ENCODE measurements at regions not wholly inside any gene's neighbourhood (a gene's known extent, or its start where the extent isn't known, plus 50 kb on each side); places are given as distances from the start of the nearest gene placed in this dataset.

- no peak for DNase-seq (ENCODE audit: low read depth in 2 of 2)
- H3K36me3 ChIP-seq (ENCODE audit: control insufficient read depth, insufficient read depth, low read length) = no peaks in the 10 kb centered on the region
- no peak overlapping the region for H2AFZ ChIP-seq (ENCODE audit: low read length)
- no peaks in the 10 kb centered on the region for H3K27me3 ChIP-seq (ENCODE audit: control insufficient read depth, insufficient read depth, low read length)
- no peaks in the 10 kb centered on the region for H3K9me3 ChIP-seq (ENCODE audit: control insufficient read depth, insufficient read depth, low read depth, low read length)
- no peak overlapping the region for H3K9ac ChIP-seq (ENCODE audit: insufficient read depth, low read length)
- H3K4me1 ChIP-seq (ENCODE audit: control insufficient read depth, extremely low read depth, insufficient read depth, low read length) = peaks cover 5% of the 10 kb centered on the region
- no peak overlapping the region for H3K4me2 ChIP-seq (ENCODE audit: extremely low read depth, insufficient read depth, low read length)
- H4K20me1 ChIP-seq (ENCODE audit: control insufficient read depth, extremely low read depth, insufficient read depth, low read length) = no peaks in the 10 kb centered on the region
- TF ChIP-seq EZH2 (IDR thresholded peaks at IDR 0.05; ENCODE audit: low read length, missing control alignments) (no peak), CTCF (conservative IDR thresholded peaks at IDR 0.05 in 1 of 2, IDR thresholded peaks at IDR 0.05 in 1 of 2; ENCODE audit: low read depth in 1 of 2, low read length in 2 of 2) (no peak)
- H3K27ac ChIP-seq (ENCODE audit: insufficient read depth, low read length) = no peak overlapping the region
- H3K4me3 ChIP-seq (replicated peaks in 1 of 4; ENCODE audit: control extremely low read depth in 1 of 4, insufficient read depth in 1 of 4, low read depth in 3 of 4, low read length in 4 of 4) = no peak overlapping the region
- H3K79me2 ChIP-seq (ENCODE audit: control insufficient read depth, insufficient read depth, low read length) = no peaks in the 10 kb centered on the region
Observed at GRCh38 chr15:99502661-99503060, 63.1 kb upstream of the MEF2A start.

- H3K27me3 ChIP-seq (ENCODE audit: control insufficient read depth, insufficient read depth, low read length) = no peaks in the 10 kb centered on the region
- no peak overlapping the region for H3K4me2 ChIP-seq (ENCODE audit: extremely low read depth, insufficient read depth, low read length)
- H3K36me3 ChIP-seq (ENCODE audit: control insufficient read depth, insufficient read depth, low read length) = no peaks in the 10 kb centered on the region
- H3K9me3 ChIP-seq (ENCODE audit: control insufficient read depth, insufficient read depth, low read depth, low read length) = no peaks in the 10 kb centered on the region
- TF ChIP-seq EZH2 (IDR thresholded peaks at IDR 0.05; ENCODE audit: low read length, missing control alignments) (no peak), CTCF (conservative IDR thresholded peaks at IDR 0.05 in 1 of 2, IDR thresholded peaks at IDR 0.05 in 1 of 2; ENCODE audit: low read depth in 1 of 2, low read length in 2 of 2) (no peak)
- H2AFZ ChIP-seq (ENCODE audit: low read length) = no peak overlapping the region
- no peak for DNase-seq (ENCODE audit: low read depth in 2 of 2)
- H3K27ac ChIP-seq (ENCODE audit: insufficient read depth, low read length) = no peak overlapping the region
- no peaks in the 10 kb centered on the region for H4K20me1 ChIP-seq (ENCODE audit: control insufficient read depth, extremely low read depth, insufficient read depth, low read length)
- H3K4me1 ChIP-seq (ENCODE audit: control insufficient read depth, extremely low read depth, insufficient read depth, low read length) = peaks cover 12% of the 10 kb centered on the region
- no peak overlapping the region for H3K4me3 ChIP-seq (replicated peaks in 1 of 4; ENCODE audit: control extremely low read depth in 1 of 4, insufficient read depth in 1 of 4, low read depth in 3 of 4, low read length in 4 of 4)
- H3K79me2 ChIP-seq (ENCODE audit: control insufficient read depth, insufficient read depth, low read length) = no peaks in the 10 kb centered on the region
- no peak overlapping the region for H3K9ac ChIP-seq (ENCODE audit: insufficient read depth, low read length)
Observed at GRCh38 chr15:99503411-99503810, 62.4 kb upstream of the MEF2A start.

GRCh38 chr15:99504071-99504822, 61.5 kb upstream of the MEF2A start:
- Histone ChIP-seq H3K27ac (ENCODE audit: insufficient read depth, low read length) (no peak overlapping the region), H3K4me1 (ENCODE audit: control insufficient read depth, extremely low read depth, insufficient read depth, low read length) (peaks cover 12% of the 10 kb centered on the region), H3K4me2 (ENCODE audit: extremely low read depth, insufficient read depth, low read length) (no peak overlapping the region), H3K9ac (ENCODE audit: insufficient read depth, low read length) (no peak overlapping the region), H3K27me3 (ENCODE audit: control insufficient read depth, insufficient read depth, low read length) (no peaks in the 10 kb centered on the region), H4K20me1 (ENCODE audit: control insufficient read depth, extremely low read depth, insufficient read depth, low read length) (no peaks in the 10 kb centered on the region), H3K79me2 (ENCODE audit: control insufficient read depth, insufficient read depth, low read length) (no peaks in the 10 kb centered on the region), H3K9me3 (ENCODE audit: control insufficient read depth, insufficient read depth, low read depth, low read length) (no peaks in the 10 kb centered on the region), H3K4me3 (replicated peaks in 1 of 4; ENCODE audit: control extremely low read depth in 1 of 4, insufficient read depth in 1 of 4, low read depth in 3 of 4, low read length in 4 of 4) (no peak overlapping the region), H2AFZ (ENCODE audit: low read length) (no peak overlapping the region), H3K36me3 (ENCODE audit: control insufficient read depth, insufficient read depth, low read length) (no peaks in the 10 kb centered on the region)
- no peak for DNase-seq (ENCODE audit: low read depth in 2 of 2)
- TF ChIP-seq EZH2 (IDR thresholded peaks at IDR 0.05; ENCODE audit: low read length, missing control alignments) = no peak
- TF ChIP-seq CTCF (conservative IDR thresholded peaks at IDR 0.05 in 1 of 2, IDR thresholded peaks at IDR 0.05 in 1 of 2; ENCODE audit: low read depth in 1 of 2, low read length in 2 of 2) = no peak

All from fibroblast of lung (primary cell).